ENCODE measurements at regions not wholly inside any gene's neighbourhood (a gene's known extent, or its start where the extent isn't known, plus 50 kb on each side); places are given as distances from the start of the nearest gene placed in this dataset.

- TF ChIP-seq CTCF (conservative IDR thresholded peaks at IDR 0.05; ENCODE audit: low read depth, low read length) (no peak), POLR2A (IDR thresholded peaks at IDR 0.05; ENCODE audit: low read depth, low read length) (no peak), MAZ (IDR thresholded peaks at IDR 0.05; ENCODE audit: borderline replicate concordance, low read depth, low read length) (no peak)
Observed at GRCh38 chr10:25105743-25106260, 69.0 kb upstream of the GPR158 start.

Data from IMR-90 (cell line).